SU-DHL-6 (cell line): ENCODE measurements at regions not wholly inside any gene's neighbourhood (a gene's known extent, or its start where the extent isn't known, plus 50 kb on each side); places are given as distances from the start of the nearest gene placed in this dataset.
"Not testable (repeated sequence)": the region's sequence is repeated elsewhere in the genome, so short reads cannot be mapped to it uniquely, and the experiment has no call there.

Experiments
- H2AFZ ChIP-seq: fragments of 200-600 bp; sonication (generic); 2 replicates; pipeline ENCODE4 v1.6.1; 2014; ENCODE audit warnings: low read depth, mild to moderate bottlenecking, moderate library complexity, mixed read lengths, antibody characterized with exemption, low read length; ENCODE audit not compliant: severe bottlenecking
- H3F3A ChIP-seq: fragments of 200-600 bp; shearing (Covaris generic); 2 replicates; pipeline ENCODE4 v1.6.0; 2016; ENCODE audit warnings: antibody characterized with exemption, mild to moderate bottlenecking; ENCODE audit not compliant: insufficient read depth
- H3K27ac ChIP-seq: fragments of 200-600 bp; sonication (generic); 2 replicates; pipeline ENCODE4 v1.5.1; 2016; ENCODE audit warnings: low read depth, mild to moderate bottlenecking, low read length, moderate library complexity, mixed read lengths
- H3K27me3 ChIP-seq: fragments of 200-600 bp; sonication (generic), shearing (Covaris generic); 2 replicates; pipeline ENCODE4 v1.6.0; 2014; ENCODE audit warnings: mild to moderate bottlenecking, low read length
- H3K36me3 ChIP-seq: fragments of 200-600 bp; sonication (generic); 2 replicates; pipeline ENCODE4 v1.6.1; 2014; ENCODE audit warnings: mild to moderate bottlenecking, low read length, mixed read lengths
- H3K4me2 ChIP-seq: fragments of 300-600, 200-600 bp; shearing (Covaris generic), sonication (generic); 2 replicates; pipeline ENCODE4 v1.6.0; 2014; ENCODE audit warnings: low read length, low read depth, mild to moderate bottlenecking; ENCODE audit not compliant: poor library complexity, severe bottlenecking
- H3K4me3 ChIP-seq: fragments of 200-600 bp; sonication (generic); 2 replicates; pipeline ENCODE4 v1.5.1; 2014; ENCODE audit warnings: antibody characterized with exemption, low read length, mild to moderate bottlenecking, mixed read lengths; ENCODE audit not compliant: insufficient read depth, poor library complexity, severe bottlenecking
- H3K79me2 ChIP-seq: fragments of 200-600 bp; sonication (generic); 2 replicates; pipeline ENCODE4 v1.6.1; 2014; ENCODE audit warnings: mild to moderate bottlenecking, low read length, moderate library complexity; ENCODE audit not compliant: insufficient read depth
- H3K9ac ChIP-seq: fragments of 200-600 bp; sonication (generic); 2 replicates; pipeline ENCODE4 v1.7.0; 2014; ENCODE audit warnings: mild to moderate bottlenecking, low read length
- H3K9me2 ChIP-seq: fragments of 200-600 bp; sonication (generic); replicated peaks from 2 replicates; pipeline ENCODE4 v1.6.1; 2014; ENCODE audit warnings: low read length; ENCODE audit not compliant: insufficient read depth
- H3K9me3 ChIP-seq: fragments of 200-600 bp; sonication (generic); 2 replicates; pipeline ENCODE4 v1.6.1; 2014; ENCODE audit warnings: low read length, mixed read lengths; ENCODE audit not compliant: insufficient read depth
- H4K20me1 ChIP-seq: fragments of 200-600 bp; sonication (generic); 2 replicates; pipeline ENCODE4 v1.6.1; 2014; ENCODE audit warnings: low read depth, mild to moderate bottlenecking, antibody characterized with exemption, low read length, moderate library complexity, mixed read lengths
- EZH2phosphoT487 ChIP-seq: fragments of 200-600 bp; sonication (generic), shearing (Covaris generic); conservative IDR thresholded peaks from 2 replicates; pipeline ENCODE4 v1.6.1; 2018; ENCODE audit warnings: mild to moderate bottlenecking, antibody characterized with exemption, low read length, moderate library complexity, mixed read lengths
- TF ChIP-seq, protein P1 (sequence below): fragments of 200-600 bp; sonication (generic); IDR thresholded peaks from one replicate; pipeline ENCODE4 v1.5.1; 2017; ENCODE audit warnings: antibody characterized with exemption, mild to moderate bottlenecking, low read length, moderate library complexity; ENCODE audit not compliant: insufficient read depth, poor library complexity, severe bottlenecking

DNA sequence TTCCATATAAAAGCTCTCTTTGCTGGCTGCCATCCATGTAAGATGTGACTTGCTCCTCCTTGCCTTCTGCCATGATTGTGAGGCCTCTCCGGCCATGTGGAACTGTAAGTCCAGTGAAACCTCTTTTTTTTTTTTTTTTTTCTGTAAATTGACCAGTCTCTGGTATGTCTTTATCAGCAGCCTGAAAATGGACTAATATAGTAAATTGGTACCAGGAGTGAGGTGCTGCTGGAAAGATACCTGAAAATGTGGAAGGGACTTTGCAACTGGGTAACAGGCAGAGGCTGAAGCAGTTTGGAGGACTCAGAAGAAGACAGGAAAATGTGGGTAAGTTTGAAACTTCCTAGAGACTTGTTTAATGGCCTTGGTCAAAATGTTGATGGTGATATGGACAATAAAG, 124.3 kb upstream of the AADAT start:
- Histone ChIP-seq H4K20me1 (no peaks in the 10 kb centered on the region), H3F3A (no peaks in the 10 kb centered on the region), H3K9ac (no peak overlapping the region), H3K9me2 (no peaks in the 10 kb centered on the region), H3K4me3 (no peak overlapping the region), H3K27me3 (no peaks in the 10 kb centered on the region), H3K27ac (no peak overlapping the region), H3K36me3 (no peaks in the 10 kb centered on the region), H3K4me2 (no peak overlapping the region), H3K9me3 (no peaks in the 10 kb centered on the region), H2AFZ (no peak overlapping the region), H3K79me2 (no peaks in the 10 kb centered on the region)
- no peak for TF ChIP-seq EZH2phosphoT487
- TF ChIP-seq, protein P1, sequence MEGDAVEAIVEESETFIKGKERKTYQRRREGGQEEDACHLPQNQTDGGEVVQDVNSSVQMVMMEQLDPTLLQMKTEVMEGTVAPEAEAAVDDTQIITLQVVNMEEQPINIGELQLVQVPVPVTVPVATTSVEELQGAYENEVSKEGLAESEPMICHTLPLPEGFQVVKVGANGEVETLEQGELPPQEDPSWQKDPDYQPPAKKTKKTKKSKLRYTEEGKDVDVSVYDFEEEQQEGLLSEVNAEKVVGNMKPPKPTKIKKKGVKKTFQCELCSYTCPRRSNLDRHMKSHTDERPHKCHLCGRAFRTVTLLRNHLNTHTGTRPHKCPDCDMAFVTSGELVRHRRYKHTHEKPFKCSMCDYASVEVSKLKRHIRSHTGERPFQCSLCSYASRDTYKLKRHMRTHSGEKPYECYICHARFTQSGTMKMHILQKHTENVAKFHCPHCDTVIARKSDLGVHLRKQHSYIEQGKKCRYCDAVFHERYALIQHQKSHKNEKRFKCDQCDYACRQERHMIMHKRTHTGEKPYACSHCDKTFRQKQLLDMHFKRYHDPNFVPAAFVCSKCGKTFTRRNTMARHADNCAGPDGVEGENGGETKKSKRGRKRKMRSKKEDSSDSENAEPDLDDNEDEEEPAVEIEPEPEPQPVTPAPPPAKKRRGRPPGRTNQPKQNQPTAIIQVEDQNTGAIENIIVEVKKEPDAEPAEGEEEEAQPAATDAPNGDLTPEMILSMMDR: no peak

DNA sequence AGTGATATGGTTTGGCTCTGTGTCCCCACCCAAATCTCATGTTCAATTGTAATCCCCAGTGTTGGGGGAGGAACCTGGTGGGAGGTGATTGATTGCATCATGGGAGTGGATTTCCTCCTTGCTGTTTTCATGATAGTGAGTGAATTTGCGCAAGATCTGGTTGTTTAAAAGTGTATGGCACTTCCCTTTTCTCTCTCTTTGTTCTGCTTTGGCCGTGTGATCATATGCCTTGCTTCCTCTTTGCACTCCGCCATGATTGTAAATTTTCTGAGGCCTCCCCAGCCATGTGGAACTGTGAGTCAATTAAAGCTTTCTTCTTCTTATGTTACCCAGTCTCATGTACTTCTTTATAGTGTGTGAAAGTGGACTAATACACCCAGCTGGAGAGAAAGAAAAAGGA, 113.0 kb upstream of the AADAT start:
- no peaks in the 10 kb centered on the region for H3K9me3 ChIP-seq
- no peaks in the 10 kb centered on the region for H3K9me2 ChIP-seq
- H3F3A ChIP-seq: no peaks in the 10 kb centered on the region
- no peaks in the 10 kb centered on the region for H4K20me1 ChIP-seq
- no peak overlapping the region for H3K9ac ChIP-seq
- H3K27me3 ChIP-seq: no peaks in the 10 kb centered on the region
- H3K79me2 ChIP-seq: no peaks in the 10 kb centered on the region
- no peak overlapping the region for H3K4me3 ChIP-seq
- no peak overlapping the region for H2AFZ ChIP-seq
- no peak overlapping the region for H3K4me2 ChIP-seq
- H3K36me3 ChIP-seq: no peaks in the 10 kb centered on the region
- TF ChIP-seq, protein P1: no peak
- no peak for TF ChIP-seq EZH2phosphoT487
- no peak overlapping the region for H3K27ac ChIP-seq

DNA sequence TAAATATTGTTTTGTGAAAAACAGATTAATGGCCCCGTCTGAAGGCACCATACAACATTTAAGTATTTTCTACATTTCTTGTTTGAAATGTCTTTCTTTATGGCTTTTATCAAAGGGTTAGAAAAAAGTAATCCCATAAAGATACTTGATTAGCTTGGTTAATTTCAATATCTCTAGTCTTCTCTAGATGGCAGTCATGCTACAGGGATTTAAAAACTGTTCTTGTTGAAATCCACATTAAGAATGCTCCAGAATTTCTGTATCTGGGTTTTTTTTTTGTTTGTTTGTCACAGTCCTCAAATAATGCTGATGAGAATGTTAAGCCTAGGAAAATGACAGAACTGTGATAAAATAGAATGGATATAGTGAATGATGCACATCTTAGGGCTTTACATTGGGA, 109.0 kb upstream of the AADAT start:
- Histone ChIP-seq H3K27ac (no peak overlapping the region), H3F3A (no peaks in the 10 kb centered on the region), H3K4me3 (no peak overlapping the region), H3K9me2 (no peaks in the 10 kb centered on the region), H3K4me2 (no peak overlapping the region), H3K9me3 (no peaks in the 10 kb centered on the region), H2AFZ (no peak overlapping the region), H3K9ac (no peak overlapping the region), H3K27me3 (no peaks in the 10 kb centered on the region), H3K36me3 (no peaks in the 10 kb centered on the region), H4K20me1 (no peaks in the 10 kb centered on the region), H3K79me2 (no peaks in the 10 kb centered on the region)
- TF ChIP-seq, protein P1: no peak
- no peak for TF ChIP-seq EZH2phosphoT487

DNA sequence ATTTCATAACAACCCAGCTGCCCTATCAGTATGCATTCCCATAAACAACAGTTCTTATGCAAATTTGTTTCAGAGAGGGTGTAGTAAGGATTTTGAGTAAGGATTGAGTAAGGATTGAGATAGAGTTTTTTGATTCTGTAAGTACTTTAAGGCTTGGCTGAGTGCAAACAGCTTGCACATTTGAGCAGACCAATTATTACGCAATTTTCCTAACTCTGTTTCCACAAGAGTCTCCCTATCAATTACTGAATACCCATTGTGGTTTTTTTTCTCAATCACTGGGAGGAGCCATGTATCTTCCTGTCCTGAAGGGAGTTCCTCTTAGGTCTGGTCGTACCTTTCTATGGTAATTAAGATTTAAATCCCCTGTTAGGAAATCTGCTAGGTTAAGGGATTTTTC, 105.0 kb upstream of the AADAT start:
- not testable (repeated sequence) for H3K4me3 ChIP-seq, H3K27ac ChIP-seq, H3K9ac ChIP-seq, H3K9me2 ChIP-seq, H3K27me3 ChIP-seq, H3K9me3 ChIP-seq, H3K36me3 ChIP-seq, H3K79me2 ChIP-seq, H3K4me2 ChIP-seq, H4K20me1 ChIP-seq, H2AFZ ChIP-seq, H3F3A ChIP-seq
